ENCODE measurements at regions not wholly inside any gene's neighbourhood (a gene's known extent, or its start where the extent isn't known, plus 50 kb on each side); places are given as distances from the start of the nearest gene placed in this dataset.

- H3K4me1 ChIP-seq (ENCODE audit: control insufficient read depth, insufficient read depth, low read length): no peaks in the 10 kb centered on the region
- intact Hi-C loops (cut with micrococcal nuclease): loop anchor here (10.0 kb wide), 1 partner anchor 62 kb away; no protein-coding TSS in a partner anchor
- Mint-ChIP-seq H3K36me3 (no peaks in the 10 kb centered on the region), H3K27me3 (ENCODE audit: low read depth in 2 of 2) (peaks cover 14 to 17% of the 10 kb centered on the region in 2 donors), H3K4me1 (no peaks in the 10 kb centered on the region), H3K4me3 (no peak overlapping the region), H3K27ac (no peak overlapping the region), H3K9me3 (no peaks in the 10 kb centered on the region)
- no peaks in the 10 kb centered on the region for H3K27me3 ChIP-seq (ENCODE audit: control insufficient read depth, insufficient read depth, low read length)
- TF ChIP-seq CTCF (IDR thresholded peaks at IDR 0.05): no peak
- H3K4me3 ChIP-seq (ENCODE audit: low read length): no peak overlapping the region
- 56% methylated on average over 9 of the region's 11 CpGs for WGBS (ENCODE audit: insufficient coverage)
- DNase-seq (no peak), ATAC-seq (no peak)
- H3K27ac ChIP-seq (ENCODE audit: low read length): no peak overlapping the region
- H3K9me3 ChIP-seq (ENCODE audit: control insufficient read depth, insufficient read depth, low read length): no peaks in the 10 kb centered on the region
- no peaks in the 10 kb centered on the region for H3K36me3 ChIP-seq (ENCODE audit: control insufficient read depth, insufficient read depth, low read length)
Observed at GRCh38 chr7:156466955-156467625, 173.5 kb upstream of the RNF32 start.

DNA sequence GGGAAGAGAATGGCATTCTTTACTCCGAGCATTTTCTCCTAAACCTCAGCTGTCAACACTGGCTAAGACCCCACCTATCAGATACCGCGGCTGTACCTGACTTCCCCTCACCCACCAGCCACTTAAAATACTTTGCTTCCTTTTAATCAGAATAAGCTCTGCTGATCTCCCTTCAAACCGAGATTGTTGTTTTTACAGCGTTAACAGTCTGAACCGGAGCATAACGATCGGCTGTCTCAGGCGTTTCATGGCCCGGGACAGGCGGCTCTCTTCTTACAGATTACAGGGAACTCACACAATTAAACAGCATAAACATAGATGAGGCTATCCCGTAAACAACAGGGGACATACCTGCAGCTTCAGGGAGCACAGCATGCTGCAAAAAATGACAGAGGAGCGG lies 174.3 kb upstream of the RNF32 start:
- Mint-ChIP-seq H3K4me1 (no peaks in the 10 kb centered on the region), H3K4me3 (no peak overlapping the region), H3K27me3 (ENCODE audit: low read depth in 2 of 2) (peaks cover 7 to 11% of the 10 kb centered on the region in 2 donors), H3K27ac (no peak overlapping the region), H3K9me3 (no peaks in the 10 kb centered on the region), H3K36me3 (no peaks in the 10 kb centered on the region)
- WGBS (ENCODE audit: insufficient coverage): 61% methylated on average over 13 of the region's 13 CpGs
- H3K4me3 ChIP-seq (ENCODE audit: low read length): no peak overlapping the region
- intact Hi-C loops (cut with micrococcal nuclease): loop anchor here (10.0 kb wide), 1 partner anchor 61 kb away; no protein-coding TSS in a partner anchor
- H3K4me1 ChIP-seq (ENCODE audit: control insufficient read depth, insufficient read depth, low read length): no peaks in the 10 kb centered on the region
- no peak overlapping the region for H3K27ac ChIP-seq (ENCODE audit: low read length)
- DNase-seq: no peak
- ATAC-seq: no peak
- H3K9me3 ChIP-seq (ENCODE audit: control insufficient read depth, insufficient read depth, low read length): no peaks in the 10 kb centered on the region
- no peaks in the 10 kb centered on the region for H3K36me3 ChIP-seq (ENCODE audit: control insufficient read depth, insufficient read depth, low read length)
- H3K27me3 ChIP-seq (ENCODE audit: control insufficient read depth, insufficient read depth, low read length): no peaks in the 10 kb centered on the region
- no peak for TF ChIP-seq CTCF (IDR thresholded peaks at IDR 0.05)

- H3K36me3 ChIP-seq (ENCODE audit: control insufficient read depth, insufficient read depth, low read length): no peaks in the 10 kb centered on the region
- H3K27ac ChIP-seq (ENCODE audit: low read length): no peak overlapping the region
- H3K4me3 ChIP-seq (ENCODE audit: low read length): no peak overlapping the region
- no peaks in the 10 kb centered on the region for H3K4me1 ChIP-seq (ENCODE audit: control insufficient read depth, insufficient read depth, low read length)
- ATAC-seq: no peak
- H3K4me3 Mint-ChIP-seq: no peak overlapping the region
- H3K9me3 ChIP-seq (ENCODE audit: control insufficient read depth, insufficient read depth, low read length): no peaks in the 10 kb centered on the region
- no peak for DNase-seq
- H3K4me1 Mint-ChIP-seq: no peaks in the 10 kb centered on the region
- 76% methylated on average over 10 of the region's 10 CpGs for WGBS (ENCODE audit: insufficient coverage)
- TF ChIP-seq CTCF (IDR thresholded peaks at IDR 0.05): no peak
- H3K36me3 Mint-ChIP-seq: no peaks in the 10 kb centered on the region
- H3K9me3 Mint-ChIP-seq: no peaks in the 10 kb centered on the region
- no peaks in the 10 kb centered on the region for H3K27me3 ChIP-seq (ENCODE audit: control insufficient read depth, insufficient read depth, low read length)
- H3K27me3 Mint-ChIP-seq (ENCODE audit: low read depth in 2 of 2): peaks cover 7% of the 10 kb centered on the region in 2 donors
- H3K27ac Mint-ChIP-seq: no peak overlapping the region
- intact Hi-C loops (cut with micrococcal nuclease): loop anchor here (10.0 kb wide), 1 partner anchor 60 kb away; no protein-coding TSS in a partner anchor
Observed at GRCh38 chr7:156465186-156465585, 175.4 kb upstream of the RNF32 start.

GRCh38 chr7:156464339-156464738 lies 176.2 kb upstream of the RNF32 start:
- Mint-ChIP-seq H3K4me1 (no peaks in the 10 kb centered on the region), H3K27me3 (ENCODE audit: low read depth in 2 of 2) (peaks cover 7% of the 10 kb centered on the region in 2 donors), H3K27ac (no peak overlapping the region), H3K4me3 (no peak overlapping the region), H3K36me3 (no peaks in the 10 kb centered on the region), H3K9me3 (no peaks in the 10 kb centered on the region)
- Histone ChIP-seq H3K27ac (ENCODE audit: low read length) (no peak overlapping the region), H3K27me3 (ENCODE audit: control insufficient read depth, insufficient read depth, low read length) (no peaks in the 10 kb centered on the region), H3K36me3 (ENCODE audit: control insufficient read depth, insufficient read depth, low read length) (no peaks in the 10 kb centered on the region), H3K4me3 (ENCODE audit: low read length) (no peak overlapping the region), H3K4me1 (ENCODE audit: control insufficient read depth, insufficient read depth, low read length) (no peaks in the 10 kb centered on the region), H3K9me3 (ENCODE audit: control insufficient read depth, insufficient read depth, low read length) (no peaks in the 10 kb centered on the region)
- ATAC-seq (no peak), DNase-seq (no peak)
- WGBS (ENCODE audit: insufficient coverage): 75% methylated on average over 10 of the region's 10 CpGs
- no peak for TF ChIP-seq CTCF (IDR thresholded peaks at IDR 0.05)
- intact Hi-C loops (cut with micrococcal nuclease): loop anchor here (10.0 kb wide), 1 partner anchor 60 kb away; no protein-coding TSS in a partner anchor

All from natural killer cell (primary cell).